ENCODE measurements at regions not wholly inside any gene's neighbourhood (a gene's known extent, or its start where the extent isn't known, plus 50 kb on each side); places are given as distances from the start of the nearest gene placed in this dataset.

- TF ChIP-seq CTCF (IDR thresholded peaks at IDR 0.05 in 2 of 3, conservative IDR thresholded peaks at IDR 0.05 in 1 of 3; ENCODE audit: borderline replicate concordance in 1 of 3, insufficient read depth in 1 of 3, low read depth in 2 of 3, low read length in 2 of 3) = peak; percentile 20 to 49 (median 36); a peak in 4 of 6 replicates
- no peak for TF ChIP-seq POLR2A (IDR thresholded peaks at IDR 0.05; ENCODE audit: borderline replicate concordance, extremely low read depth, insufficient read depth, insufficient read length)
- no peak for TF ChIP-seq JUND (IDR thresholded peaks at IDR 0.05)
Measured at GRCh38 chr2:67733517-67733916, 329.3 kb downstream of the C1D start.

Data from HCT116 (cell line).